ENCODE measurements at regions not wholly inside any gene's neighbourhood (a gene's known extent, or its start where the extent isn't known, plus 50 kb on each side); places are given as distances from the start of the nearest gene placed in this dataset.
"Not testable (repeated sequence)": the region's sequence is repeated elsewhere in the genome, so short reads cannot be mapped to it uniquely, and the experiment has no call there.

DNA sequence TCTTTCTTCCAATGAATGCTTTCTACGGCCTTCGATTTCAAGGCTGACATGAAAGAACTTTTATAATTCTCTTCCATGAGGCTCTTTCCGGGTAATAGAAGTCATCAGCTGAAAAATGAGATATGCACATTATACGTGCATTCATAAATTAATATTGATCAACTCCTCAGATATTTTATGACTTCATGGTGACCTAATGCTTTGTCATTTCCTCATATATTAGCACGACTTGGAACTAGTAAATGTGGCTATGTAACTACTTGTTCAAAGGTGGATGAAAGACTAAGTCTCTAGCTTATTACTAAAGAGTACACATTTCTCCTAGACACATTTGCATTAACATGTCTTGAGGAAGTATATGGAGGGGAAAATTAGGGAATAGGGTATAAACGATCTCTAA is 168.8 kb downstream of the HDGFL1 start:
- Mint-ChIP-seq H3K4me3 (no peak overlapping the region), H3K27ac (no peak overlapping the region), H3K4me1 (ENCODE audit: low read depth) (no peaks in the 10 kb centered on the region), H3K27me3 (ENCODE audit: low read depth) (no peaks in the 10 kb centered on the region), H3K9me3 (peaks cover 3% of the 10 kb centered on the region), H3K36me3 (ENCODE audit: low read depth) (no peaks in the 10 kb centered on the region)
- DNase-seq (ENCODE audit: low spot score) = no peak

DNA sequence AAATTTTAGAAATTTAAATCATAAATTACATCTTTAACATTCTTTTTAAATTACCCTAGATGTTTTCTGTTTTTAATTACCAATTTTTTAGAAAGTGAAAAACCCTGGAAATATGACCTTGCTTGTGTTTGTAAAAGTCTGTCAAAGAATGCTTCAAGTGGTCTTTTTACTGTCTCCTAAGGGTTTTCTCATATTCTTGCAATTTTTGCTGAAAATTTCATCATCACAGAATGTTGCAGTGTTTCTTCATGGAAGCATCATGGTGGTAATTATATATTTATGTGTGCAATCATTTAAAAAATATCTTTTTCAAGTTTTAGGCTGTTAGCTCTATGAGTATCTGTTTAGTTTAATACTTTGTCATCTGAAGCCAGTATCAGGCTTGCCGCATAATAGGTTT is 178.2 kb downstream of the HDGFL1 start:
- DNase-seq (ENCODE audit: low spot score) = no peak
- Mint-ChIP-seq H3K9me3 (peaks cover 8% of the 10 kb centered on the region), H3K27ac (no peak overlapping the region), H3K36me3 (ENCODE audit: low read depth) (no peaks in the 10 kb centered on the region), H3K27me3 (ENCODE audit: low read depth) (no peaks in the 10 kb centered on the region), H3K4me1 (ENCODE audit: low read depth) (no peaks in the 10 kb centered on the region), H3K4me3 (no peak overlapping the region)

DNA sequence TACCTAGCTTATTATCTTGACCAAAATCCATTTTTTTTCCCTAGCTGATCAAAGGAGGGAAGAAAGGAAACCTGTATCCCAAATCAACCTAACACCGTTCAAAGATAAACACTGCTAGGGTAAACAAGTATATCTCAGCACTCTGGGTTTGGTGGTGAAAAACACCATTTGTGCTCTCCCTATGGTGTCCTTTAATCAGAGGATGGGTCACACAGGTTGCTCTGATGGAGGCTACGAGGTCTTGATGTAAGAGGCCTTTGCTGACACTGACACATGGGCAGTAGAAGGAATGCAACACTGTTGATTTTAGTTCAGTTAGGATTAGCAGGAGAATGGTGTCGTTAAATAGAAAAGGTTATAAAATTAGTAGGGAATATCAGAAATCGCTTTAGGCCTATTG is 179.3 kb downstream of the HDGFL1 start:
- Mint-ChIP-seq H3K36me3 (ENCODE audit: low read depth) (no peaks in the 10 kb centered on the region), H3K4me3 (no peak overlapping the region), H3K27me3 (ENCODE audit: low read depth) (no peaks in the 10 kb centered on the region), H3K9me3 (peaks cover 8% of the 10 kb centered on the region), H3K27ac (no peak overlapping the region), H3K4me1 (ENCODE audit: low read depth) (no peaks in the 10 kb centered on the region)
- DNase-seq (ENCODE audit: low spot score) = no peak

DNA sequence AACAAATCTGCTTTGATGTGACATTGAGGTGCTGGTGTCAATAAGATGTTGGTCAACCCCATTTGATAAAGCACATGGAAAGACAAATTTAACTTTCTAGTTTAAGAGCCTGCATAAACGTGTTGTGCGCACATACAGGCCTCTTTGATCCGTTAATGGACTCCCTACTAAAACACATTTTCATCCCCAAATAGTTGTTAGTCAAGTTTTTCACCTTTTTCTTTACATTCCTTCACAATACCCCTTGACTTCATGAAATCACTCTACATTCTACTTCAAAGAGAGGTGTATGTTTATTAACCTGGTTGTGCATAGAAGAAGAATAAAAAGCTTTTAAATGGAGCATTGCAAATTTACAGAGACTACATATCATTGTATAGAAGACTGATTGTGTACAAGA is 180.3 kb downstream of the HDGFL1 start:
- Mint-ChIP-seq H3K27me3 (ENCODE audit: low read depth) (no peaks in the 10 kb centered on the region), H3K4me3 (no peak overlapping the region), H3K9me3 (peaks cover 8% of the 10 kb centered on the region), H3K4me1 (ENCODE audit: low read depth) (no peaks in the 10 kb centered on the region), H3K36me3 (ENCODE audit: low read depth) (no peaks in the 10 kb centered on the region), H3K27ac (no peak overlapping the region)
- DNase-seq (ENCODE audit: low spot score) = no peak

DNA sequence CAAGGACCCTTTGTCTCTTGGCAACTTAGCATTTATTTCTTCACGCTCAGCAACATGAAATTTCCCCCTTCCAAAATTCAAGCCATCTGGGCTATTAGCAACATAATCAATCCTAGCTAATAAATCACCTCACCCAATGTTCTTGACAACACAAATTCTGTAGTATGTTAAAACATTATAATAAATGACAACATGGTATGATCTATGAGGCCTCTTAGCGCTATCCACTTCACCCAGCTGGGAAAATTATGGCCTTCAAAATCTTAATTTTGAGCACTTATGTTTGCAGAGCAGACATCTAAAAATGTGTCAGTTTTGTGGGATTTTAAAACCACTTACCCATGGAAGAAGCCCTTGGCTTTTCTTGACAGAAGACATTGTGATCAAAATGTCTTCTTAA is 181.9 kb downstream of the HDGFL1 start:
- Mint-ChIP-seq H3K4me1 (ENCODE audit: low read depth) (no peaks in the 10 kb centered on the region), H3K9me3 (no peaks in the 10 kb centered on the region), H3K4me3 (no peak overlapping the region), H3K27me3 (ENCODE audit: low read depth) (no peaks in the 10 kb centered on the region), H3K27ac (no peak overlapping the region), H3K36me3 (ENCODE audit: low read depth) (no peaks in the 10 kb centered on the region)
- no peak for DNase-seq (ENCODE audit: low spot score)

DNA sequence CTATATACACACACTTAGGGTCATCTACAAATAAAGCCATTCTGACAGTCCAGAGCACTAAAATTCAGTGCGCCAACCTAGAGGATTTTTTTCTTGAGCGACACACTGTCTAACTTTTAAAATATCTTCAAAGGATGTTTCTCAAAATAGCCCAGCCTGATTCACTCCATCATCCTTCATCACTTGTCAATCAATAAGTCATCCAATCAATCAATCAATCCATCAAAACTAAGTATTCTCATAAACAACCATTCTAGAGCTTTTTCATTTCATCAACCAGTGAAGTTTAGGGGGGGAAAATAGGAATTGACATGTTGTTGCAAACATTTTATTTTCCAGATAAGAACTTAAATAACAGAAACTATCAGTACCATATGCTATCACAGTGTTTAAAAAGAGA is 183.2 kb downstream of the HDGFL1 start:
- H3K36me3 Mint-ChIP-seq (ENCODE audit: low read depth) = no peaks in the 10 kb centered on the region
- no peak overlapping the region for H3K4me3 Mint-ChIP-seq
- no peak for DNase-seq (ENCODE audit: low spot score)
- H3K4me1 Mint-ChIP-seq (ENCODE audit: low read depth) = no peaks in the 10 kb centered on the region
- no peaks in the 10 kb centered on the region for H3K27me3 Mint-ChIP-seq (ENCODE audit: low read depth)
- H3K9me3 Mint-ChIP-seq = no peaks in the 10 kb centered on the region
- no peak overlapping the region for H3K27ac Mint-ChIP-seq

DNA sequence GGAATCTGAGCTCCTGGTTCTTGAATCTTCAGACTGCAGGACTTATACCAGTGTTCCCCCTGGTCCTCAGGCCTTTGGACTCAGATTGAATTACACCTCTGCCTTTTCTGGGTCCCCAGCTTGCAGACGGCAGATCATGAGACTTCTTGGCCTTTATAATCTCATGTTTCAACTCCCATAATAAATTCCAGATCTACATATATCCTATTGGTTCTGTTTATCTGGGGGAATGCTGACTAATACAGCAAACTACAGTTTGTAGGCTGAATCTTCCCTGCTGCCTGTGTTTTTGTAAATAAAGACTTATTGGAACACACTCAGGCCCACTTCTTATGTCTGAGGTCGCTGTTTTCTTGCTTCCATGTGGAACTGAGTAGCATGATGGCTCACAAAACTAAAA is 184.7 kb downstream of the HDGFL1 start:
- no peaks in the 10 kb centered on the region for H3K4me1 Mint-ChIP-seq (ENCODE audit: low read depth)
- DNase-seq (ENCODE audit: low spot score) = no peak
- no peak overlapping the region for H3K27ac Mint-ChIP-seq
- H3K27me3 Mint-ChIP-seq (ENCODE audit: low read depth) = no peaks in the 10 kb centered on the region
- H3K4me3 Mint-ChIP-seq = no peak overlapping the region
- no peaks in the 10 kb centered on the region for H3K36me3 Mint-ChIP-seq (ENCODE audit: low read depth)
- H3K9me3 Mint-ChIP-seq = no peaks in the 10 kb centered on the region

DNA sequence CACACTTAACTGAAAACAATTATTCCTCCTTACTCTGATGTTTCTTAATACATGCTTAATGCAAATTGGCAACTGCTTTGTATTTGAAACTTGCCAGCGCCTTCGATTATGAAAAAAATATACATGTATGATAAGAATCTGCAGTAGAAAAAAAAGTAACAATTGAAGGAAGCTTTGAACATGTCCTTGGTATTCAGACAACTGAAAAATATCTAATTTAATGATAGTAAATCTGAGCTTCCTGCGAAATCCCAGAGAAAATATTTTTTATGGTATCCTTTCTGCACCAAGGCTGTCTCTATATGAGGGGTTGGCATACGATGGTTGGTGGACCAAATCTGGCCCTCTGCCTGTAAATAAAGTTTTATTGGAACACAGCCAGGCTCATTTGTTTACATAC is 186.2 kb downstream of the HDGFL1 start:
- no peaks in the 10 kb centered on the region for H3K4me1 Mint-ChIP-seq (ENCODE audit: low read depth)
- H3K4me3 Mint-ChIP-seq = no peak overlapping the region
- H3K9me3 Mint-ChIP-seq = no peaks in the 10 kb centered on the region
- no peaks in the 10 kb centered on the region for H3K36me3 Mint-ChIP-seq (ENCODE audit: low read depth)
- DNase-seq (ENCODE audit: low spot score) = no peak
- no peak overlapping the region for H3K27ac Mint-ChIP-seq
- no peaks in the 10 kb centered on the region for H3K27me3 Mint-ChIP-seq (ENCODE audit: low read depth)

DNA sequence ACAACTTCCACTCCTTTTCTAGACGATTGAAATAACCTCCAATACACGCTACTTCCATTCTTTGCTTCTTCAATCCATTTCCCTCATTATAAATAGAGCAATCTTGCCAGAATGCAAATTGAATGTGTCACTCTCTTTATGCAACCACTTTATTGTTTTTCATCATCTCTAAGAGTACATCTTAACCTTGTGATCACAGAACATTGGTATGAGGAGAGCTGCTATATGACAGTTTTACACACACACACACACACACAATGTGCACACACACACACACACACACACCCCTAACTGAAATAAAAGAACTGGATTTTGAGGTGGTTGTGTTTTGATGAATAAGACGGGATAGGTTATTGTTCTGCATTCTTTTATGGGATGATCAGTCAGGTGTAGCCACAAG is 187.0 kb downstream of the HDGFL1 start:
- Mint-ChIP-seq H3K36me3 (ENCODE audit: low read depth) (no peaks in the 10 kb centered on the region), H3K27ac (no peak overlapping the region), H3K4me3 (no peak overlapping the region), H3K4me1 (ENCODE audit: low read depth) (no peaks in the 10 kb centered on the region), H3K27me3 (ENCODE audit: low read depth) (no peaks in the 10 kb centered on the region), H3K9me3 (no peaks in the 10 kb centered on the region)
- DNase-seq (ENCODE audit: low spot score) = no peak

DNA sequence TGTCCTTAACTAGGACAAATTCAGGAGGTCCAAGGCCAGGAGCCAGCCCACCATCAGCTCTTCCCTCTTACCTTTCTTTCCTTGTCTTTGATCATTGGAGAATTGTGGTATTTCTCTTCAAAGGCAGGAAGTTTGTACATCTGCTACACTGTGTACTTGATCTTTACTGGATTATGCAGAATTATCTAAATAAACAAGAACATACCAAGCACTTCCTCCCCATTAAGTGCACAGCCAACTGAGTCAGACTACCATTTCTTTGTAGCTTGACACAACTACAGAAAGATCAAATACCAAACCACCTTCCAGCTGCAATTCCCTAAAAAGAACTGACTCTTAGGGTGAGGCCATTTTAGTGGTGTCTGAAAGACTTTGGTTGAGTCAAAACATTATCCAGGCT is 195.1 kb downstream of the HDGFL1 start:
- no peaks in the 10 kb centered on the region for H3K36me3 Mint-ChIP-seq (ENCODE audit: low read depth)
- no peak for DNase-seq (ENCODE audit: low spot score)
- no peaks in the 10 kb centered on the region for H3K4me1 Mint-ChIP-seq (ENCODE audit: low read depth)
- peaks cover 2% of the 10 kb centered on the region for H3K9me3 Mint-ChIP-seq
- H3K27me3 Mint-ChIP-seq (ENCODE audit: low read depth) = no peaks in the 10 kb centered on the region
- no peak overlapping the region for H3K27ac Mint-ChIP-seq
- H3K4me3 Mint-ChIP-seq = no peak overlapping the region

DNA sequence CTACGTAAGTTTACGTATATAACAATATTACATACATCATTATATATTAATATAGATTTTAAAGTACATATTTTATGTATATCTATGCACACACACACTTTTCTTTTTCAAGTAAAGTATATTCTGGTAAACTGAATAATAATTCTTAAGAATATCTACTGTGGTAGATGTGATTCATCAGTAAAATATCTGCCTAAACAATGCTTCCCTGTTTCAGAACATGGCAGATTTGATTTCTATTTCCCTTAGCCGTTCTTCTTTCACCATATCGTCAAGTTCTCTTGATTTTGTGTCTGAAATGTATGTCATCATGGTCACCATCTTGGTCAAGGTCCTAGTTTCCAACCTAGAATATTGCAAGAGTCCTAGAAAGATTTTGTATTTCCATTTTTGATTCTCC is 195.6 kb downstream of the HDGFL1 start:
- Mint-ChIP-seq H3K4me3 (no peak overlapping the region), H3K4me1 (ENCODE audit: low read depth) (no peaks in the 10 kb centered on the region), H3K27ac (no peak overlapping the region), H3K36me3 (ENCODE audit: low read depth) (no peaks in the 10 kb centered on the region), H3K9me3 (peaks cover 3% of the 10 kb centered on the region), H3K27me3 (ENCODE audit: low read depth) (no peaks in the 10 kb centered on the region)
- DNase-seq (ENCODE audit: low spot score) = no peak

DNA sequence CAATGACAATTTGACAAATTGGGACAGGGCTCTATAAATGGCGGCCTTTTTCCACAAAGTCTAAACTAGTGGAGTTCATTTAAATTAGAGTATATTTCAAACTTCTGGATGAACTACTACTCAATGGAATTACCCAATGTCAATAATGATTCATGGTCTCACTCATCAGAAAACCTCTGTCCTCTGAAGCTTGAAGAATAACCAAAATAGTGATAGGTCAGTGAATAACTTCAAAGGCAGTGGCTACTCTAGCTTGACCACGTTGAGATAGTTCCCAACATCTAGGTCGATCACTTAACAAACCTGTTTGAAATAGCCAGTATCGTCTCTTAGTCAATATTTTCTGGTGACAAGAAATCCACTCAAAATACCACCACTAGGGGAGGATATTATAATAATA is 197.6 kb downstream of the HDGFL1 start:
- Mint-ChIP-seq H3K9me3 (peaks cover 7% of the 10 kb centered on the region), H3K27ac (no peak overlapping the region), H3K36me3 (ENCODE audit: low read depth) (no peaks in the 10 kb centered on the region), H3K27me3 (ENCODE audit: low read depth) (no peaks in the 10 kb centered on the region), H3K4me3 (no peak overlapping the region), H3K4me1 (ENCODE audit: low read depth) (no peaks in the 10 kb centered on the region)
- DNase-seq (ENCODE audit: low spot score) = no peak

DNA sequence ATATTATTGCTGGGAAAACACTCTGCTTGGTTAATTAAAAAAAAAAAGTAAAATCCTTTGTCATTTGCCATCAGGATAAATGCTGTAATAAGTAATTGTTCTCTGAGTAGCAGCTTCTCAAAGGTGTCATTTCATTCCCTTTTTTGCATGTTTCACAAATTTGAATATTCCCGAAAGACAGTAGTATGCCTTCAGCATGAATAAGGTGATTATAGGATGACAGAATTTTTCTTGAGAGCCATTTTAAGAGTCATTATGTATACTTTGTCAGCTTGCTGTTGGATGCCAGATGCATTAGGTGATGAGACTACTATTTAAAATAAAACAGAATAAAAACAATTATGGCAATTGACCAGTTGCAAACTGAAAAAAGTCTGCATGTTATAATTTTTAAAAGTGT is 200.7 kb downstream of the HDGFL1 start:
- Mint-ChIP-seq H3K4me1 (ENCODE audit: low read depth) (no peaks in the 10 kb centered on the region), H3K27ac (no peak overlapping the region), H3K4me3 (no peak overlapping the region), H3K36me3 (ENCODE audit: low read depth) (no peaks in the 10 kb centered on the region), H3K9me3 (peaks cover 7% of the 10 kb centered on the region), H3K27me3 (ENCODE audit: low read depth) (no peaks in the 10 kb centered on the region)
- DNase-seq (ENCODE audit: low spot score) = no peak

DNA sequence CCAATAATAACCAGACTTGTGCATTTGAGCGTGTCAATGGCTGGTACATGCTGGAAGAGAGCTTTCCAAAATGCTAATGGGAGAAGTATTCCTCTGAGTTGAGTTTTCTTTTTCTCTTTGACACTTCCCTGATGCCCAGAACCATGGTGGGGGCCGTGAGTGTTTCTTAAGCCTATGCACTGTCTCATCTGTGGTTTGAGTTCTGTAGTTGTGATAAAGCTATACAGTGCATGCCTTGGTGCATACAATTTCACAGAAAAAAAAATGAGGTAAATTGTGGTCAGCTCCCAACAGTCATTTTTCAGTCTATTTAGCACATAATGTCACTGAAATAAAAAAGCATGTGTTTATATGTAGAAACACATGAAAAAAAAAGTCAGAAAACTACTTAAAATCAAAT is 204.8 kb downstream of the HDGFL1 start:
- Mint-ChIP-seq H3K9me3 (peaks cover 18% of the 10 kb centered on the region), H3K4me3 (no peak overlapping the region), H3K27ac (no peak overlapping the region), H3K4me1 (ENCODE audit: low read depth) (no peaks in the 10 kb centered on the region), H3K36me3 (ENCODE audit: low read depth) (peaks cover 2% of the 10 kb centered on the region), H3K27me3 (ENCODE audit: low read depth) (no peaks in the 10 kb centered on the region)
- no peak for DNase-seq (ENCODE audit: low spot score)

DNA sequence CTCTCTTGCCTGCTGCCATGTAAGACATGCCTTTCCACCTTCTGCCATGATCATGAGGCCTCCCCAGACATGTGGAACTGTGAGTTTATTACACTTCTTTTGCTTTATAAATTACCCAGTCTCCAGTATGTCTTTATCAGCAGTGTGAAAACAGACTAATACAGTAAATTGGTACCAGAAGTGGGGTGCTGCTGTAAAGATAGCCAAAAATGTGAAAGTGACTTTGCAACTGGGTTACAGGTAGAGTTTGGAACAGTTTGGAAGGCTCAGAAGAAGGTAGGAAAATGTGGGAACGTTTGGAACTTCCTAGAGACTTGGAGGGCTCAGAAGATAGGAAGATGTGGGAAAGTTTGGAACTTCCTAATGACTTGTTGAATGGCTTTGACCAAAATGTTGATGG is 209.1 kb downstream of the HDGFL1 start:
- not testable (repeated sequence) for H3K27ac Mint-ChIP-seq; DNase-seq (ENCODE audit: low spot score); H3K27me3 Mint-ChIP-seq (ENCODE audit: low read depth); H3K4me1 Mint-ChIP-seq (ENCODE audit: low read depth); H3K4me3 Mint-ChIP-seq; H3K36me3 Mint-ChIP-seq (ENCODE audit: low read depth)
- peaks cover 29% of the 10 kb centered on the region for H3K9me3 Mint-ChIP-seq

DNA sequence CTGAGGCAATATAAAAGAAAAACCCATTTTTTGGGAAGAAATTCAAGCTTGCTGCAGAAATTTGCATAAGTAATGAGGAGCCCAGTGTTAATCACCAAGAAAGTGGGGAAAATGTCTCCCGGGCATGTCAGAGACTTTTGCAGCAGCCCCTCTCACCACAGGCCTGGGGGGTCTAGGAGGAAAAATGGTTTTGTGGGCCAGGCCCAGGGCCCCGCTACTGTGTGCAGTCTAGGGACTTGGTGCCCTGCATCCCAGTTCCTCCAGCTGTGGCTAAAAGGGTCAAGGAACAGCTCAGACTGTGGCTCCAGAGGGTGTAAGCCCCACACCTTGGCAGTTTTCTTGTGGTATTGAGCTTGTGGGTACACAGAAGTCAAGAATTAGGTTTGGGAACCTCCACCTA is 209.7 kb downstream of the HDGFL1 start:
- H3K27ac Mint-ChIP-seq = no peak overlapping the region
- H3K27me3 Mint-ChIP-seq (ENCODE audit: low read depth) = no peaks in the 10 kb centered on the region
- peaks cover 34% of the 10 kb centered on the region for H3K9me3 Mint-ChIP-seq
- no peak for DNase-seq (ENCODE audit: low spot score)
- no peak overlapping the region for H3K4me3 Mint-ChIP-seq
- peaks cover 2% of the 10 kb centered on the region for H3K36me3 Mint-ChIP-seq (ENCODE audit: low read depth)
- H3K4me1 Mint-ChIP-seq (ENCODE audit: low read depth) = no peaks in the 10 kb centered on the region

All from T-helper 2 cell treated with Interferon-gamma antibody and Interleukin-4, amounts not matched to agents 5 μg/mL and 100 μg/mL, for 36 hours (primary cell).